Cardiac fibroblast (primary cell): ENCODE measurements at regions not wholly inside any gene's neighbourhood (a gene's known extent, or its start where the extent isn't known, plus 50 kb on each side); places are given as distances from the start of the nearest gene placed in this dataset.

ENCODE experiments used
- DNase-seq, 2 donors: peaks; one replicate each; pipeline versions ENCODE4 v3.0.0 to v3.0.0-alpha.2; 2010; ENCODE audit warnings: low read depth in 2 of 2
- H3K4me3 ChIP-seq, 2 donors: replicated peaks in 1 of 2; 1 replicate in 1 of 2; 2 replicates in 1 of 2; pipeline ENCODE4 v1.5.1; 2011; ENCODE audit warnings: low read depth in 2 of 2, low read length in 2 of 2, mild to moderate bottlenecking in 2 of 2, moderate library complexity in 1 of 2
- TF ChIP-seq, protein P1 (sequence below): IDR thresholded peaks from one replicate; pipeline ENCODE4 v1.5.1; 2011; ENCODE audit warnings: low read depth, mild to moderate bottlenecking, low read length, inconsistent platforms

DNA sequence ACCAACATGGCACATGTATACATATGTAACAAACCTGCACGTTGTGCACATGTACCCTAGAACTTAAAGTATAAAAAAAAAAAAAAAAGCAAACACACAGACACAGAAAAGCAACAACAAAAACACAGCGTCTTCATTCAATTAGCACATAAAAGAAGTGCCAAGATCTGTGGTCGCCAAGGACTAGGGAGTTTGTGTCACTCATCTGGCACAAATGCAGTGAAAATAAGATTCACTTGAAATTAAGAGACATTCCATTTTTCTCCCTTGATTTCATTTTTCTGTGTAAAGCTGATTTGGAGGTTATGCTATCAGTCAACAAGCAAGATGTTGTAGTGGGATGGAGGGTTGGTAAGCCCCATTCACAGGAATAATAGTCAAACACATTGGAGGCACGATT is 115.3 kb downstream of the FAT4 start:
- TF ChIP-seq, protein P1, sequence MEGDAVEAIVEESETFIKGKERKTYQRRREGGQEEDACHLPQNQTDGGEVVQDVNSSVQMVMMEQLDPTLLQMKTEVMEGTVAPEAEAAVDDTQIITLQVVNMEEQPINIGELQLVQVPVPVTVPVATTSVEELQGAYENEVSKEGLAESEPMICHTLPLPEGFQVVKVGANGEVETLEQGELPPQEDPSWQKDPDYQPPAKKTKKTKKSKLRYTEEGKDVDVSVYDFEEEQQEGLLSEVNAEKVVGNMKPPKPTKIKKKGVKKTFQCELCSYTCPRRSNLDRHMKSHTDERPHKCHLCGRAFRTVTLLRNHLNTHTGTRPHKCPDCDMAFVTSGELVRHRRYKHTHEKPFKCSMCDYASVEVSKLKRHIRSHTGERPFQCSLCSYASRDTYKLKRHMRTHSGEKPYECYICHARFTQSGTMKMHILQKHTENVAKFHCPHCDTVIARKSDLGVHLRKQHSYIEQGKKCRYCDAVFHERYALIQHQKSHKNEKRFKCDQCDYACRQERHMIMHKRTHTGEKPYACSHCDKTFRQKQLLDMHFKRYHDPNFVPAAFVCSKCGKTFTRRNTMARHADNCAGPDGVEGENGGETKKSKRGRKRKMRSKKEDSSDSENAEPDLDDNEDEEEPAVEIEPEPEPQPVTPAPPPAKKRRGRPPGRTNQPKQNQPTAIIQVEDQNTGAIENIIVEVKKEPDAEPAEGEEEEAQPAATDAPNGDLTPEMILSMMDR = no peak
- H3K4me3 ChIP-seq = no peak overlapping the region
- no peak for DNase-seq

GRCh38 chr4:125432078-125432477 is 117.3 kb downstream of the FAT4 start:
- H3K4me3 ChIP-seq = no peak overlapping the region
- peak; percentile 15 to 54 for DNase-seq
- TF ChIP-seq, protein P1 = peak; percentile 19

- TF ChIP-seq, protein P1 = no peak
- peak; percentile 68 to 93 for DNase-seq
- H3K4me3 ChIP-seq = no peak overlapping the region
These were observed 118.7 kb downstream of the FAT4 start for GRCh38 chr4:125433453-125433852.

DNA sequence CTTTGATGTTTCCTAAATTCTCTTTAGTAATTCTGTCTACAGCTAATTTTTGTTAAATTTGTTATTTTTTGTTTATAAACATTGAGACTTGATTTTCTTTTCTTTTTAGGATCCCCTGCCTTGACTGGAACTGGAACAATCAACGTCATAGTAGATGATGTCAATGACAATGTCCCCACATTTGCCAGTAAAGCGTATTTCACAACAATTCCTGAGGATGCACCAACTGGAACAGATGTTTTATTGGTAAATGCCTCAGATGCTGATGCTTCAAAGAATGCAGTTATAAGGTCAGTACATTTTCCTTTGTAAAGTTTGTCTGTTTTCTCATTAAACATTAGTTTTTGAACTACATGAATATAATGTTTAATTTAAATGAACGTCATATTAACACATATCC is 119.4 kb downstream of the FAT4 start:
- H3K4me3 ChIP-seq = no peak overlapping the region
- peak; percentile 86 to 90 for DNase-seq
- TF ChIP-seq, protein P1 = no peak

GRCh38 chr4:125440814-125441213 is 126.1 kb downstream of the FAT4 start:
- TF ChIP-seq, protein P1 = no peak
- no peak for DNase-seq
- no peak overlapping the region for H3K4me3 ChIP-seq

DNA sequence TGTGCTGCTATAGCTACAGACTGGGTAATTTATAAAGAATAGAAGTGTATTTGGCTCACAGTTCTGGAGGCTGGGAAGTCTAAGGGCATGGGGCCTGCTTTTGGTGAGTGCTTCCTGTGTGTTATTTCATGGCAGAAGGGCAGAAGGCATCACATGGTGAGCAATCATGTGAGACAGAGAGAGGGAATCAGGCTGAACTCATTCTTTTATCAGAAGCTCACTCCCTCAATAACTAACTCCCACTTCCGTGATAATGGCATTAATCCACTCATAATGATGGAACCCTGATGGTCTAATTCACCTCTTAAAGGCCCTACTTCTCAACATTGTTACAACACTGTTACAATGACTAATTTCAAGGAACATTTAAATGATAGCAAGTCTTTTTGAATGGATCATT is 129.4 kb downstream of the FAT4 start:
- TF ChIP-seq, protein P1 = no peak
- DNase-seq = peak in 1 of 2 donors; percentile 47
- no peak overlapping the region for H3K4me3 ChIP-seq

DNA sequence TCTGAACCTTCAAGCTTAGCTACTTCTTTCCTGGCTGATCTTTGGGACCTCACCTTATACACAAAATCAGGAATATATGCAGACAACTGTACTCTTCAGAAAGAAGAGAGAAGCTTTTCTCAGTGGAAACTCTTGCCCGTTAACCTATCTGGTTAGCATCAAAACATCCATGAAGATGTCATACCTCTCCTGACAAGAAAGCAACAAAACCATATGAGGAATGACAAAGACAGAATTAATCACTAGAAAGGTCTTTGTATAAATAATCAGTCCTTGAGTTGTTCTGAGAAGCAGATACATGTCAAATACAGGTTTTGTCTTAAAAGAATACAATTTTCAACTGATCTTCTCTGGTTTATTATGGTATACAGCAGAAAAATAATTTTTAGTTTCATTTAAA is 130.8 kb downstream of the FAT4 start:
- TF ChIP-seq, protein P1 = no peak
- no peak overlapping the region for H3K4me3 ChIP-seq
- DNase-seq = no peak
